GM19239 (cell line): ENCODE measurements at regions not wholly inside any gene's neighbourhood (a gene's known extent, or its start where the extent isn't known, plus 50 kb on each side); places are given as distances from the start of the nearest gene placed in this dataset.
A peak's percentile ranks its signal among the peaks of the same experiment; 100 is the strongest.
"Not testable (repeated sequence)": the region's sequence is repeated elsewhere in the genome, so short reads cannot be mapped to it uniquely, and the experiment has no call there.

ENCODE experiments used
- DNase-seq: peaks from one replicate; pipeline ENCODE4 v3.0.0; 2011; ENCODE audit warnings: low spot score; ENCODE audit not compliant: insufficient read length
- FAIRE-seq: peaks from 2 replicates; lab custom pipeline; 2011; peaks lifted over from hg19 to GRCh38; lab: Jason Lieb, UNC

DNA sequence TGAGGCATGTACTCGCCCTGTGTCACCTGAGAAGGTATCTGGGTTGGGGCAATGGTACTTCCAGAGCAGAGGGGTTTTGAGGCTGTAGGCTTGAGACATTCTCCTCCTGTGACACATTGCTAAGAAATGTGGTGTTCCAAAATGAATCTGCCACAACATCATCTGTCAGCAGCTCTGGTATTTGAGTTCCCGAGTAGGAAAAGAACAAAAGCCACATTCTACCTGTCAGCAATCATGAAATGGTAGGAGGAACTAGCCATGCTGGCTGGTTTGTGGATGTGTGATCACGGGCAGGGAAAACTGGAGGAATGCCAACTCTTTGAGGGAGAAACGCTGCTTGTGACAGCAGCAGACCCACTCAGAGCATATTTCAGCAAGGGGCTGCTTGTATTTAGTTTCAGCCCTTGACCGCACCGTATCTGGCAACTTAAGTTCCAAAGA is 579.4 kb upstream of the TBL1XR1 start:
- no peak for FAIRE-seq
- no peak for DNase-seq

DNA sequence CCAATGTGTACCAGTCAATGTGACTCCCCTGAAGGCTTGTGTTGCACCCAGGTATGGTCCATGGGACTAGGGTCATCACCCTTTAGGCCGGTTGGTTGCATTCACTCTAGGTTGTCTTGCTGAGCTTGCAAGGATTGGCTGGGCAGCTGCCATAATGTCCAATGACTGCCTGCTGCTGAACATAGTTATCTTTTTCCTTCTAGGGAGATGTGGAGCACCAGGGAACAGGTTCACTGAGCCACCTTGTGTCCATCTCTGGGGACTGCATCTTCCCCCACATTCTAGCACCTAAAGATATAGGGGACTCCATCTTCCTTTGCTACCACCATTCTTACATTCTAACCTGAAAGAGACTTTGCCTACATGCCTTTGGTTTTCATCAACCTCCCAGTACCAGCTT is 580.4 kb upstream of the TBL1XR1 start:
- peak; percentile 36 for DNase-seq
- FAIRE-seq: peak; percentile 64

DNA sequence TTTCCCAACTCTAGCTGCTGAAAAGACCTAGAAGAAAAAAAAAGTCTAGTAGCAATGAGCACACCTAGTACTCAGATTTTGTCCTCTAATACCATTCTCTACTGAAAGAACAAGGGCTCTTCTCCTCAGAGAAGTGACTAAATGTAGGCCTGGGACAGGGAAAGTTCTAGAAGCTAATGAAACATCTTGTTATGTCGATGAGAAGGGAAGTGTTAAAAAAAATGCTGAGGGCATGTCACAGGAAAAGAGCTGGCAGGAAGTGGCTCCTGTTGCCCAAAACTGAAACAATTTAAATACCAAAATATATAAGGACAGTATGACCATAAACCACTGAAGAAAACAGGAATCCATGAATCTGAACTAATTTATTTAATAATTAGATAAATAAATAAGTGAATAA is 581.4 kb upstream of the TBL1XR1 start:
- FAIRE-seq (no peak), DNase-seq (no peak)

DNA sequence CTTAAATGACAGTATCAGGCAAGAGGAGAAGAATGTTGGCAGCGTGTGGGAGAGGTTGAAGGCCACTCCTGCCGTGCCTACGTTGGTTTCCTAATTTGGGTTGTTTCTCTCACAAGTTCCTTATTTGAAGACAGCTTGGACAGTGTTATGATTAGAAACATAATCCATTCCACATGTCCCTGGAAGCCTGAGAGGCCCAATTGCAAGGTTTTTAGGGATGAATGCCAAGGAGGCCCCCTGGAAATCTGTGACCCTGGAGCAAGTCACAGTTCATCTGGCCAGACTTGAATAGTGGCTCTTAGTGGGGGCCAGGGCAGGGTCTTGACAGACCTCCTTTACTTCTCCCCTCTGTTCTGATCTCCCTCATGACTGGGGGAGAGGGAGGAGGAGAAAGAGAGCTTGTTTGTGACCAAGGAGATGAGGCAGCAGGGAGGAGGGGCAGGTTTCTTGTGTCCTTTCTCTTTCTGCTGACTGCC is 584.4 kb upstream of the TBL1XR1 start:
- FAIRE-seq (no peak), DNase-seq (no peak)

DNA sequence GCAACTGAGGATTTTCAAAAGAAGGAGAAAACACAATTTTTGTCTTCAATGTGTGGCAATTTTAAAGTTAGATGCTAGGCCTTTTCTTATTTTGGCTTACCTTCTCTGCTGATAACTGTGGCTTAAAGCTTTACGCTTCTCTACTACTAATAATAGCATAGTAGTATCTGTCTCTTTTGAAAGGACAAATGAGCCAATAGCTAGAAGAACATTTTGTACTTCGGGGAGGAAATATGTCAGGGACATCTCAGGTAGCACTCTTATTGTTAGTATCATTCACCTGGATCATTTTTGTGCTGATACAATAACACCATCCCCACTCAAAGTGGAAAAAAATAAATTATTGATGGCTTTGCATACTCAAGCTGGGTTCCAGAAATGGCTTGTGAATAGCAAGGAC is 586.1 kb upstream of the TBL1XR1 start:
- FAIRE-seq: no peak

DNA sequence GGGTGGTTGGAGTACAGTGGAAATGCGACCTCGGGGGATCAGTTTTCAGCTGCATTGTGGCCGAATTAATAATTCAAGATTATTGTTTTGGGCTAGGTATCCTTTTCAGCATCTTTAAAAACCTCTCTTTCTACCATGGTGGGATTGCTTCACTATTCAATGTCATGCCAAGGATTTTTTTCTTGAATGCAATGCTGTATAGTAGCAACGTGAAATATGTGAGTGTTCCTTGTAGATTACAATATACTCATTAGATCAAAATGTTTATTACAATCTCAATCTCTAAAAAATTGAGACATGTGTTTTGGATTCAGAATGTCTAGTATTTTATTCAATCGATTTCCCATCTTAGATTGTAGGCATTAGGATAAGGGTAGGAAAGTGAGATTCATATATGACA is 586.5 kb upstream of the TBL1XR1 start:
- FAIRE-seq: no peak
- DNase-seq: no peak

More for the DNA sequence above, 586.1 kb upstream of the TBL1XR1 start:
- DNase-seq: no peak

DNA sequence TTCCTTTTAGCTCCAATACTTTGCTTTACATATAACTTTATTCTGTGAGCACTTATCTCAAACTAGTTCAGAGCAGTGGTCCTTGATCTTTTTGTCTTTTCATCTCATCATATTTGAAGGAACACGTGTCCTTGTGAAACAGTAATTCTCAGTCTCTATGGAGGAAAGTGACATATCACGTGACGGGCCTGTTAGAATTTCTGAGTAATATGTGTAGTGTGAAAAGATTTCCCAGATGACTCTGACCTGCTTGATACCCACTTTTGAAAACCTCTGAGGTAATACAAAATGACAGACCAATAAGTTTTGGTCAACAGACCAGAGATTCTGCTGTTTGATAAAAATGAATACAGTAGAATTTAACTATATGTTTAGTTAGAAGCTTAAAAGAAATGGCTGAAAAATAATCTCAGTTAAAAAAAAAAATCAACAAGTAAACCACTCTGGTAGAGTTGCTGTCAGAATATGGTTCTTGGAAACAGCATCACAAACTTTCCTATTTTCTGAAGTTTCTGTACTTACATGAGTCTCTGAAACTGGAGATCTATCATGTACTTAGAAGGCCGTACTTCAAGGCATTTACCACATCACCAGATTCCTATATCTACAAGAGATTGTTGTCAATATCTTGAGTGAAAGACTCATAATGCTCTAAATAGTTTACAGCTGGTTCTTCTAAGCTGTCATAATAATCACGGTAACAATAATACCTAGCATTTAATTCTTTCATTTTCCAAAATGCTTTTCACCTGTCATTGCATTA is 590.2 kb upstream of the TBL1XR1 start:
- FAIRE-seq: peak; percentile 8

DNA sequence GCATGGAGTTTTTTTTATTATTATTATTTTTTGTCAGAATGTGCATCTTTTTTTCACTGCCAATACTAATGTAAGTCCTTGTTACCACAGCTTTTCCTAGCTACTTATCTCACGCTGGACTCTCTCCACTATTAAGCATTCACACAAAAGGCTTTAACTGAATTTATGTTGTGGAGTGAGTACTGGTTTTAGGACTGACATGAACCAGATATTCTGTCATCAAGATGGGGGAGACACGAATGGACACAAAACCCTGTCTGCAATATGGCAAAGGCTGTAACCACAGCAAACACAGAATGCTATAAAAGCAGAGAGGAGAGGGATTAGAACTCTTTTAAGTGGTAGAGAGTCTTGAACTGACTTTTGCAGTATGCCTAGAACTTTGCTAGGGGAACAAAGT is 592.2 kb upstream of the TBL1XR1 start:
- no peak for DNase-seq
- FAIRE-seq: no peak

More for the DNA sequence above, 590.2 kb upstream of the TBL1XR1 start:
- DNase-seq: no peak

DNA sequence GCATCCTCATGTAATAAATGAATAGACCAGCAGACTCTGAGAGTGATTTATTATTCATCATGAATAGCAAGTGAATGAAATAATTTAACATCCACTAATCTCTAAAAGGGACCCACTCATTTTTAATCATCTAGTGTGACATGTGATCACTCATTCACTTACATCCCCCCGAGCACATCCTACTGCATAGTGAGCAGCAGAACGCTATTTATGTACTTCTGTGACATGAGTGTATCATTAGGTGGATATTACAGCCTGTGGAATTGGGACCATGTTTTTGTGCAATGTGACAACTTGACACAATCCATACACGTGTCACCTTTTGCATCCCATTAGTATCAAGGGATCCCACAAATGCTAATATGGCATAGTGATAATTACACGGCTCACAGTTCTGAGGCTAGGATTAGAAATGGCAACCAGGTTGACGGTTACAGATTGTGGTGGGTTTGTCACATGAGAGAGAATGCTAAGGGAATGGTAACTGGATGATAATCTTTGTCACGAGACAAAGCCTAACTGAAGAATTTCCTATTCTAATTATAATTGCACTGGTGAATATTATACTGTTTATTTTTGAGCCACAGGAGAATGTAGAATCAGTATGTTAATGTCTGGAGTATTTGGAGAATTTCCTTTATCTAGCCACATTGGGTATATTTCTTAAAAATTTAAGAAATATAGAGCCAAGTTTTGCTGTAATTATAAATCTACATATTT is 595.2 kb upstream of the TBL1XR1 start:
- DNase-seq (no peak), FAIRE-seq (no peak)

DNA sequence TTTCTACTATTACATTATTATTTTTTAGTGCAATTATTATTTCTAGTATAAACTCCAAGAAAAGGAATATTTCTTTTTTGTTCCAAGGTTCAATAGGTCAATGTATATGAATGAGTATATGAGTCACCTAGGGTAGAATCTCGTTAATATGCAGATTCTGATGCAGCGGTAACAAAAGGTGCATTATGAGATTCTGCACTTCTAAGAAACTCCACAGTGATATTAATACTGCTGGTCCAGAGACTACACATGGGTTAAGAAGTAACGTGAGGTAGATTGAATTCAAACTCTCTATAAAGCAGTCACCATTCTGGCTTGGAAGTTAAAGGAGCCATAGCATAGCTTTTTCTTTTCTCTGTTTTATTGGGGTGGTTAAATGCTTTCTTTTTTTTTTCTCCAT is 596.2 kb upstream of the TBL1XR1 start:
- DNase-seq (no peak), FAIRE-seq (no peak)

DNA sequence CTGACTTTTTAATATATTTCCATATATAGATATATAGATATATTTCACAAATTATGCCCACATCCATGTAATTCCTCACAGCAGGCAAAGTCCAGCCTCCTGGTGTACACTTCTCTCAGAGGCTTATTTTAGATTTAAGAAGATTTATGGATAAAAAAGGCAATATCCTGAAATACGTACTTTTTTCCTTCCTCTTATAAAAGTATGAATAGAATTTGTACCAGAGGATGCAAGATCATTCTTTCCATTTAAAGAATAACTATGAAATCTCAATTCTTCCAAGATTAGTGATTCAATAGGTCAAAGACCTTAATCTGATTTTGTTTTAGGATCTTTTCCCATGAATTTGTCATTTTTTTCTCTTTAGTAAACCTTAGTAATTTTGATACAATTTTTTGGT is 597.9 kb upstream of the TBL1XR1 start:
- no peak for DNase-seq

DNA sequence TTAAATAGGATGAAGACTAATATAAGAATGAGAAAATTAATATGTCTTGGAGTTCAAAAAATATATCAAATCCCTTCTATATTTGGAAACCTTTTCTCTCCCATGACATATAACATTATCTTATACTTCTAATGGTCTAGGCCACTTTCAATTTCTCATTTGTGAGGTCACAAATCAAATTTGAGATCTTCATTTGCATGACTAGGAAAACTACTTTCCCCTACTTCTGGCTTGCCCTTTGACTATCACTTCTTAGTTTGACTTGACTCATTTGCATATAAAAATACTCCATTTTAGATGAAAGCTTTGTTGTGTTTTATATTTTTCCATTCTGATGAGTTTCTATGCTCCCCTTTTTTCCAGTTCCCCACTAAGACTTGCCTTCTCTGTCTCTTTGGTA is 598.6 kb upstream of the TBL1XR1 start:
- FAIRE-seq: no peak

More for the DNA sequence above, 597.9 kb upstream of the TBL1XR1 start:
- FAIRE-seq: no peak

DNA sequence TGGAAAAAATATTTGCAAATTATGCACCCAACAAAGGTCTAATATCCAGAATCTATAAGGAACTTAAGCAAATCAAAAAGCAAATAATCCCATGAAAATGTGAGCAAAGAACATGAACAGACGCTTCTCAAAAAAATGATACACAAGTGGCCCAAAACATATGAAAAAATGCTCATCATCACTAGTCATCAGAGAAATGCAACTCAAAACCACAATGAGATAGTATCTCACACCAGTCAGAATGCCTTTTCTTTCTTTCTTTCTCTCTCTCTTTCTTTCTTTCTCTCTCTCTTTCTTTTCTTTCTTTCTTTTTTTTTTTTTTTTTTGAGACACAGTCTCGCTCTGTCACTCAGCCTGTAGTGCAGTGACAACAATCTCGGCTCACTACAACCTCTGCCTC is 602.9 kb upstream of the TBL1XR1 start:
- not testable (repeated sequence) for FAIRE-seq, DNase-seq

More for the DNA sequence above, 598.6 kb upstream of the TBL1XR1 start:
- no peak for DNase-seq

DNA sequence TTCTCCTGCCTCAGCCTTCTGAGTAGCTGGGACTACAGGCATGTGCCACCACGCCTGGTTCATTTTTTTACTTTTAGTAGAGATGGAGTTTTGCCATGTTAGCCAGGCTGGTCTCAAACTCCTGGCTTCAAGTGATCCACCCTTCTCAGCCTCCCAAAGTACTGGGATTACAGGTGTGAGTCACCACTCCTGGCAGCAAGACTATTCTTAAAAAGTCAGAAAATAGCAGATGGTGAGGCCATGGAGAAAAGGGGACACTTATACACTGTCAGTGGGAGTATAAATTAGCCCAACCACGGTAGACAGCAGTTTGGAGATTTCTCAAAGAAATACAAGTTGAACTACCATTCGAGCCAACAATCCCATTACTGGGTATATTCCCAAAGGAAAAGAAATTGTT is 603.3 kb upstream of the TBL1XR1 start:
- DNase-seq (no peak), FAIRE-seq (no peak)

DNA sequence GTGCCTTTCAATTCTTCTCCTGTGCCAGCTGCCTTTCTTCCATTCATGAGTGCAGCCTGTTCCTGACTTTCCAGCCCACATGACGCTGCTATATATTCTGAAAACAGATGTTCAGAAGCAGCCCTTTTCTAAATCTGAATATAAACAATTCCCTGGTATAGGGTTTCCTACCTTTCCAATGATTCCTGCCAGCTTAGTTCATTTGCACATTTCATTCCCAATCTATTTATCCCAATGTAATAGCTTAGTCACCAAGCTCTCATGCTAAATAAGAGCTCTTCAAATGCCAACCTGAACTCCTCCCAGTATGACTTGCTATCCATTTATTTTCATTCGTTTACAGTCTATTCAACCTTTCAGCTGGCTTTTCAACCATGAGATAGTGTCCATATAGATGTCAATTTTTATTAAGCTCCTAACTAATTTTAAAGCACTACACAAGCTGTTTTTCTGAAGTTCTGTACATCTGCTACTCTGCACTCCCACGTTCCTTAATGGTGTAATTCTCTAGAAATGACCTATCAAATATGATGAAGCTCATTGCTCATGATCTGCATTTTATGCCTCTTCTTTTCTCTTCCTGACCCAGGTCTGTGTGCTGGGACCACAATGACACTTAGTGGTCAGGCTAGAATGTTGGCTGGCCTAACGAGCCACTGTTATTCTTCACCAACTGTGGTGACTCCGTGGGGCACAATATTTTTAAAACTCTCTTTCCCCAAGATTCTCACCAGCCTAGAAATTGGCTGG is 605.0 kb upstream of the TBL1XR1 start:
- FAIRE-seq (no peak), DNase-seq (no peak)

DNA sequence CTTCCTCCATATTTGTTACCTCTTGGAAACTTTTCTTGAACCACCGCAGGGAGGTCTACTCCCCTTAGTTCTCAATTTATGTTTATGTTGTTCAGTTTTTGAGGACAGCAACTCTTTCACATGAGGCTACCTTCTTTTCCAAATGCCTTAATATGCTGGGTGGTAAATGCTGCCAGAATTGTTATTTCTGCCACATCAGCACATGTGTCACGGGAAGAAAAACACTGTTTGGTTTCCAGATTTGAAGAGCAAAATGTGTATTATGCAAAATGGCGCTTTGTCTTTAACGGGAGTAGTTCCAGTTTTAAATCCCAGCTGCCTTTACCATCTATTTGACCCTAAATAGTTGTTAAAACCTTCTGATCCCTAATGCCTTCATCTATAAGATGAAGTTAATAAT is 606.2 kb upstream of the TBL1XR1 start:
- DNase-seq: no peak
- no peak for FAIRE-seq

DNA sequence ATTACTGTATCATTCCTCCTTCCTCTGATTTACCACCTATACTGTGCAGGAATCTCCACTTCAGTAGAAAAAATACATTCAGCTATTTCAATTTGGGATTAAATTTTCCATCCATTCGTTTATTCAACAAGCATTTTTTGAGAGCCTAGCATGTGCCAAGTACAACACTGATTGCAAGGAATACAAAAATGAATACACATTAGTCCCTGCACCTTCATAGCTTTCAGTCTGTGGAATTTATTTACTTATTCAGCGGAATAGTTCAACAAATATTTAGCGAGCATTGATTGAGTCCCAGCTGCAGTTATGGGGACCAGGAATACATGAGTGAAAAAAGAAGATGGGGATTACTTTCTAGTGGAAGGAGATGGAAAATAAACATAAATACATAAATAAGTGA is 606.8 kb upstream of the TBL1XR1 start:
- no peak for FAIRE-seq
- DNase-seq: no peak

DNA sequence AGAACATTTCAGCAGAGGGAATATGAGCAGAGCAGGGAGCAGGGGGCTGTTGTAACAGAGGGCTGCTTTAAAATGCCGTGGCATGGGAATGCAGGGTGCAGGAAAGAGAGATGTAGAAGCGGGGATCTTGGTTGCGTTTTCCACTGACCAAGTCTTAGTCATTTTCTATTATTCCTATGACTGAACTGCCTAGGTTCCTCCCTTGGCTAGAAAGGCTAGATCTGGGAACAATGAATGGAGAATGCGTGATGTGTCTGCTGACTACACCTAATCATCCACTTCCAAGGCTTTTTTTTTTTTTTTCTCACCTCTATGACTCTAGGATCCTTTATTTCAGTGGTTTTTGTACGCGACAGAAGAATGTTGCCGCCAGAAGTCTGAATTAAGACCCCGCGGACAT is 607.4 kb upstream of the TBL1XR1 start:
- FAIRE-seq: no peak
- no peak for DNase-seq

DNA sequence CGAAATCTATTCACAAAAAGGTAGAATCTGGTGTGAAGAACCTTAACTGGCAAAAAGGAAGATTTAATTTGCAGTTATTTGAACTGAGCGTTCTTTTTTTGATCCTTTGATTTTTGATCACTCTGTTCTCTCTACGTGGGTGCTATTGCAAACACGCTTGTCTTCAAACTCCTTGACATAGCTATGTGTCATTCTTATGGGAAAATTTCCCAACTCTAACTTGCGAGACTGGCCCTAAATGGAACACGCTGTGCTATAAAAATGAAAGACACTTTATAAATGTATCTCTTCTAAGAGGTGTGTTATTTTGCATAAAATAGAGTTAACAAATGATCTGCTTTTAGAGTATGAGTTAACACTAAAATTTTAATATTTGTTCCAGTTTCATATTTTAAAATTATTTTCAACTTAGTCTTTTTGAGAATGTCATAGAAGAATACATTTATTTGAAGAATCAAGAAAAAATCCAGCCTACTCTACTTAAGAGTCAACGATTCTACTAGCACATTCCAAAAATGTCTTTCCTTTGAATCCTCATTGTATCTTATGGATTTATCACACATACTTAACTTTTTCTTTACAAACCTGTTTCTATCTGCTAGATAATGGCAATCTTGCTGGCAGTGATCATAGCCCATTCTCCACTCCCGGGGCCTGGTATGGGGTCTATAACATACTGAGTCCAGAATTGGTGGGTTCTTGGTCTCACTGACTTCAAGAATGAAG is 610.0 kb upstream of the TBL1XR1 start:
- FAIRE-seq: no peak
- DNase-seq: no peak

DNA sequence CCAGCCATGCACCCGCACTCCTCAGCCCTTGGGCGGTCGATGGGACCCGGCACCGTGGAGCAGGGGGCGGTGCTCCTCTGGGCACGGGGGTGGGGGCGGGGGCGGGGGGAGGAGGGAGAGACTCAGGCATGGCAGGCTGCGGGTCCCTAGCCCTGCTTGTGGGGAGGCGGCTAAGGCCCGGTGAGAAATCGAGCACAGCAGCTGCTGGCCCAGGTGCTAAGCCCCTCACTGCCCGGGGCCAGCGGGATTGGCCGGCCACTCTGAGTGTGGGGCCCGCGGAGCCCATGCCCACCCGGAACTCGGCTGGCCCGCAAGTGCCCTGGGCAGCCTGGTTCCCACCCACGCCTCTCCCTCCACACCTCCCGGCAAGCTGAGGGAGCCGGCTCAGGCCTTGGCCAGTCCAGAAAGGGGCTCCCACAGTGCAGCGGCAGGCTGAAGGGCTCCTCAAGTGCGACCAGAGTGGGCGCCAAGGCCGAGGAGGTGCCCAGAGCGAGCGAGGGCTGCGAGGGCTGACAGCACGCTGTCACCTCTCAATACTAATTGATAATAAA is 611.7 kb upstream of the TBL1XR1 start:
- not testable (repeated sequence) for DNase-seq, FAIRE-seq
